ENCODE measurements at regions not wholly inside any gene's neighbourhood (a gene's known extent, or its start where the extent isn't known, plus 50 kb on each side); places are given as distances from the start of the nearest gene placed in this dataset.

GRCh38 chr10:131645756-131646155, 255.1 kb upstream of the PPP2R2D start:
- BruUV-seq (replicated peaks), result no TSS peak
- in situ Hi-C loops (cut with HindIII; ENCODE audit: extremely low pct_ligation_motif_present, low pct_unique_long_range_greater_than_20kb), result no loop called here
- FAIRE-seq, result no peak

GRCh38 chr10:131646551-131647525, 254.0 kb upstream of the PPP2R2D start:
- ATAC-seq, result no peak
- Histone ChIP-seq H3K4me3 (replicated peaks in 1 of 3; ENCODE audit: insufficient read depth in 1 of 3, low read depth in 2 of 3, low read length in 3 of 3) (no peak overlapping the region), H3K9ac (ENCODE audit: insufficient read depth, low read depth, low read length) (no peak overlapping the region), H2AFZ (ENCODE audit: low read length) (no peak overlapping the region), H3K36me3 (replicated peaks in 1 of 2; ENCODE audit: control insufficient read depth in 1 of 2, insufficient read depth in 2 of 2, low read length in 2 of 2) (no peaks in the 10 kb centered on the region), H4K20me1 (ENCODE audit: insufficient read depth, low read length) (no peaks in the 10 kb centered on the region), H3K9me3 (ENCODE audit: low read length) (no peaks in the 10 kb centered on the region), H3K27me3 (ENCODE audit: control insufficient read depth in 1 of 2, insufficient read depth in 2 of 2, low read length in 2 of 2) (peaks cover 4 to 23% of the 10 kb centered on the region in 2 experiments; a peak in 4 of 5 replicates), H3K79me2 (ENCODE audit: insufficient read depth, low read length) (no peaks in the 10 kb centered on the region), H3K4me2 (ENCODE audit: low read depth, low read length) (no peak overlapping the region), H3K27ac (ENCODE audit: extremely low read length, insufficient read depth, low read length) (no peak overlapping the region), H3K4me1 (ENCODE audit: insufficient read depth, low read length) (no peaks in the 10 kb centered on the region)
- no peak for DNase-seq (ENCODE audit: low spot score)
- FAIRE-seq, result no peak
- CTCF ChIA-PET (ENCODE audit: low intra/inter-chr PET ratio, low total read pairs), result no interaction called here
- in situ Hi-C loops (cut with HindIII; ENCODE audit: extremely low pct_ligation_motif_present, low pct_unique_long_range_greater_than_20kb), result no loop called here
- no TSS peak for BruUV-seq (replicated peaks)
- POLR2A ChIA-PET, result no interaction called here
- intact Hi-C loops (cut with micrococcal nuclease; ENCODE audit: unreplicated experiment), result no loop called here
- 25% methylated on average over 18 of the region's 30 CpGs for WGBS (ENCODE audit: low lambda C conversion rate)
- TF ChIP-seq IRX3 (CRISPR knock-in tag; IDR thresholded peaks at IDR 0.05; ENCODE audit: borderline replicate concordance, low read depth) (no peak), EED (CRISPR knock-in tag; IDR thresholded peaks at IDR 0.05) (no peak), ZNF124 (CRISPR knock-in tag; IDR thresholded peaks at IDR 0.05) (no peak), ZNF143 (CRISPR knock-in tag; IDR thresholded peaks at IDR 0.05) (no peak)
- TF ChIP-seq, protein P1, sequence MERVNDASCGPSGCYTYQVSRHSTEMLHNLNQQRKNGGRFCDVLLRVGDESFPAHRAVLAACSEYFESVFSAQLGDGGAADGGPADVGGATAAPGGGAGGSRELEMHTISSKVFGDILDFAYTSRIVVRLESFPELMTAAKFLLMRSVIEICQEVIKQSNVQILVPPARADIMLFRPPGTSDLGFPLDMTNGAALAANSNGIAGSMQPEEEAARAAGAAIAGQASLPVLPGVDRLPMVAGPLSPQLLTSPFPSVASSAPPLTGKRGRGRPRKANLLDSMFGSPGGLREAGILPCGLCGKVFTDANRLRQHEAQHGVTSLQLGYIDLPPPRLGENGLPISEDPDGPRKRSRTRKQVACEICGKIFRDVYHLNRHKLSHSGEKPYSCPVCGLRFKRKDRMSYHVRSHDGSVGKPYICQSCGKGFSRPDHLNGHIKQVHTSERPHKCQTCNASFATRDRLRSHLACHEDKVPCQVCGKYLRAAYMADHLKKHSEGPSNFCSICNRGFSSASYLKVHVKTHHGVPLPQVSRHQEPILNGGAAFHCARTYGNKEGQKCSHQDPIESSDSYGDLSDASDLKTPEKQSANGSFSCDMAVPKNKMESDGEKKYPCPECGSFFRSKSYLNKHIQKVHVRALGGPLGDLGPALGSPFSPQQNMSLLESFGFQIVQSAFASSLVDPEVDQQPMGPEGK (CRISPR knock-in tag; IDR thresholded peaks at IDR 0.05), result no peak
- TF ChIP-seq, protein P2, sequence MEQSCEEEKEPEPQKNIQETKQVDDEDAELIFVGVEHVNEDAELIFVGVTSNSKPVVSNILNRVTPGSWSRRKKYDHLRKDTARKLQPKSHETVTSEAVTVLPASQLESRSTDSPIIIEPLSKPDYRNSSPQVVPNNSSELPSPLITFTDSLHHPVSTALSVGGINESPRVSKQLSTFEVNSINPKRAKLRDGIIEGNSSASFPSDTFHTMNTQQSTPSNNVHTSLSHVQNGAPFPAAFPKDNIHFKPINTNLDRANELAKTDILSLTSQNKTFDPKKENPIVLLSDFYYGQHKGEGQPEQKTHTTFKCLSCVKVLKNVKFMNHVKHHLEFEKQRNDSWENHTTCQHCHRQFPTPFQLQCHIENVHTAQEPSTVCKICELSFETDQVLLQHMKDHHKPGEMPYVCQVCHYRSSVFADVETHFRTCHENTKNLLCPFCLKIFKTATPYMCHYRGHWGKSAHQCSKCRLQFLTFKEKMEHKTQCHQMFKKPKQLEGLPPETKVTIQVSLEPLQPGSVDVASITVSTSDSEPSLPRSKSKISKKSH (CRISPR knock-in tag; IDR thresholded peaks at IDR 0.05; ENCODE audit: borderline replicate concordance), result no peak
- TF ChIP-seq, protein P3, sequence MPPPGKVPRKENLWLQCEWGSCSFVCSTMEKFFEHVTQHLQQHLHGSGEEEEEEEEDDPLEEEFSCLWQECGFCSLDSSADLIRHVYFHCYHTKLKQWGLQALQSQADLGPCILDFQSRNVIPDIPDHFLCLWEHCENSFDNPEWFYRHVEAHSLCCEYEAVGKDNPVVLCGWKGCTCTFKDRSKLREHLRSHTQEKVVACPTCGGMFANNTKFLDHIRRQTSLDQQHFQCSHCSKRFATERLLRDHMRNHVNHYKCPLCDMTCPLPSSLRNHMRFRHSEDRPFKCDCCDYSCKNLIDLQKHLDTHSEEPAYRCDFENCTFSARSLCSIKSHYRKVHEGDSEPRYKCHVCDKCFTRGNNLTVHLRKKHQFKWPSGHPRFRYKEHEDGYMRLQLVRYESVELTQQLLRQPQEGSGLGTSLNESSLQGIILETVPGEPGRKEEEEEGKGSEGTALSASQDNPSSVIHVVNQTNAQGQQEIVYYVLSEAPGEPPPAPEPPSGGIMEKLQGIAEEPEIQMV (CRISPR knock-in tag; IDR thresholded peaks at IDR 0.05; ENCODE audit: low read depth), result no peak

More at GRCh38 chr10:131645756-131646155, 255.1 kb upstream of the PPP2R2D start:
- H3K4me3 ChIP-seq (replicated peaks in 1 of 3; ENCODE audit: insufficient read depth in 1 of 3, low read depth in 2 of 3, low read length in 3 of 3), result no peak overlapping the region
- H3K4me2 ChIP-seq (ENCODE audit: low read depth, low read length), result no peak overlapping the region
- ChIA-PET CTCF (ENCODE audit: low intra/inter-chr PET ratio, low total read pairs) (no interaction called here), POLR2A (no interaction called here)
- no peaks in the 10 kb centered on the region for H3K79me2 ChIP-seq (ENCODE audit: insufficient read depth, low read length)
- H3K9ac ChIP-seq (ENCODE audit: insufficient read depth, low read depth, low read length), result no peak overlapping the region
- H3K9me3 ChIP-seq (ENCODE audit: low read length), result no peaks in the 10 kb centered on the region
- DNase-seq (ENCODE audit: low spot score) (no peak), ATAC-seq (no peak)
- H3K27ac ChIP-seq (ENCODE audit: extremely low read length, insufficient read depth, low read length), result no peak overlapping the region
- no peak for TF ChIP-seq ELF1 (CRISPR knock-in tag; IDR thresholded peaks at IDR 0.05)
- TF ChIP-seq CEBPB (IDR thresholded peaks at IDR 0.05; ENCODE audit: borderline replicate concordance, low read depth, low read length), result no peak
- no peak for TF ChIP-seq MLX (CRISPR knock-in tag; IDR thresholded peaks at IDR 0.05)
- no peak for TF ChIP-seq FOXP1 (IDR thresholded peaks at IDR 0.05)
- TF ChIP-seq FOXP1 (CRISPR knock-in tag; IDR thresholded peaks at IDR 0.05), result no peak
- TF ChIP-seq ZNF589 (CRISPR knock-in tag; conservative IDR thresholded peaks at IDR 0.05), result no peak
- no peak for TF ChIP-seq CHCHD3 (CRISPR knock-in tag; IDR thresholded peaks at IDR 0.05)
- H3K4me1 ChIP-seq (ENCODE audit: insufficient read depth, low read length), result peaks cover 10% of the 10 kb centered on the region
- no peaks in the 10 kb centered on the region for H3K36me3 ChIP-seq (replicated peaks in 1 of 2; ENCODE audit: control insufficient read depth in 1 of 2, insufficient read depth in 2 of 2, low read length in 2 of 2)
- peaks cover 4 to 24% of the 10 kb centered on the region in 2 experiments; a peak in 3 of 5 replicates for H3K27me3 ChIP-seq (ENCODE audit: control insufficient read depth in 1 of 2, insufficient read depth in 2 of 2, low read length in 2 of 2)
- no peak overlapping the region for H2AFZ ChIP-seq (ENCODE audit: low read length)
- WGBS (ENCODE audit: low lambda C conversion rate), result 37% methylated on average over 9 of the region's 10 CpGs
- intact Hi-C loops (cut with micrococcal nuclease; ENCODE audit: unreplicated experiment), result no loop called here
- no peaks in the 10 kb centered on the region for H4K20me1 ChIP-seq (ENCODE audit: insufficient read depth, low read length)
